ENCODE measurements at regions not wholly inside any gene's neighbourhood (a gene's known extent, or its start where the extent isn't known, plus 50 kb on each side); places are given as distances from the start of the nearest gene placed in this dataset.

GRCh38 chr14:49008363-49008762, 577.8 kb downstream of the RPS29 start:
- no peak for DNase-seq (ENCODE audit: low read depth)

GRCh38 chr14:48991141-48991540, 595.0 kb downstream of the RPS29 start:
- no peak for DNase-seq (ENCODE audit: low read depth)

GRCh38 chr14:48983351-48983888, 602.8 kb downstream of the RPS29 start:
- DNase-seq (ENCODE audit: low read depth): no peak

- DNase-seq (ENCODE audit: low read depth): no peak
Measured at GRCh38 chr14:48974994-48975393, 611.2 kb downstream of the RPS29 start.

- no peak for DNase-seq (ENCODE audit: low read depth)
Measured at GRCh38 chr14:48973151-48973550, 613.0 kb downstream of the RPS29 start.

GRCh38 chr14:48970943-48971342, 615.2 kb downstream of the RPS29 start:
- DNase-seq (ENCODE audit: low read depth): no peak

GRCh38 chr14:48967419-48967818, 618.8 kb downstream of the RPS29 start:
- no peak for DNase-seq (ENCODE audit: low read depth)

- no peak for DNase-seq (ENCODE audit: low read depth)
Measured at GRCh38 chr14:48963231-48963790, 622.9 kb downstream of the RPS29 start.

- no peak for DNase-seq (ENCODE audit: low read depth)
Measured at GRCh38 chr14:48957486-48957885, 628.7 kb downstream of the RPS29 start.

- DNase-seq (ENCODE audit: low read depth): no peak
Measured at GRCh38 chr14:48955857-48956256, 630.3 kb downstream of the RPS29 start.

- no peak for DNase-seq (ENCODE audit: low read depth)
Measured at GRCh38 chr14:48954446-48954845, 631.7 kb downstream of the RPS29 start.

GRCh38 chr14:48944809-48945208, 641.4 kb downstream of the RPS29 start:
- DNase-seq (ENCODE audit: low read depth): no peak

- DNase-seq (ENCODE audit: low read depth): no peak
Measured at GRCh38 chr14:48943913-48944312, 642.3 kb downstream of the RPS29 start.

GRCh38 chr14:48937541-48938195, 648.5 kb downstream of the RPS29 start:
- DNase-seq (ENCODE audit: low read depth): no peak

GRCh38 chr14:48936849-48937248, 649.3 kb downstream of the RPS29 start:
- no peak for DNase-seq (ENCODE audit: low read depth)

- no peak for DNase-seq (ENCODE audit: low read depth)
Measured at GRCh38 chr14:48936362-48936761, 649.8 kb downstream of the RPS29 start.

- no peak for DNase-seq (ENCODE audit: low read depth)
Measured at GRCh38 chr14:48925184-48925583, 661.0 kb downstream of the RPS29 start.

GRCh38 chr14:48914921-48915320, 671.3 kb downstream of the RPS29 start:
- DNase-seq (ENCODE audit: low read depth): no peak

GRCh38 chr14:48914382-48914781, 671.8 kb downstream of the RPS29 start:
- no peak for DNase-seq (ENCODE audit: low read depth)

GRCh38 chr14:48900565-48900964, 685.6 kb downstream of the RPS29 start:
- DNase-seq (ENCODE audit: low read depth): no peak

- no peak for DNase-seq (ENCODE audit: low read depth)
Measured at GRCh38 chr14:48890333-48890732, 695.8 kb downstream of the RPS29 start.

- no peak for DNase-seq (ENCODE audit: low read depth)
Measured at GRCh38 chr14:48876806-48877340, 709.3 kb downstream of the RPS29 start.

GRCh38 chr14:48874711-48875110, 711.5 kb downstream of the RPS29 start:
- no peak for DNase-seq (ENCODE audit: low read depth)

GRCh38 chr14:48857366-48857765, 728.8 kb downstream of the RPS29 start:
- DNase-seq (ENCODE audit: low read depth): no peak
